Endodermal cell (in vitro differentiated cells): ENCODE measurements at regions not wholly inside any gene's neighbourhood (a gene's known extent, or its start where the extent isn't known, plus 50 kb on each side); places are given as distances from the start of the nearest gene placed in this dataset.

Experiments
- DNase-seq: peaks from one replicate; pipeline ENCODE4 v3.0.0-alpha.2; 2017
- H3K27ac ChIP-seq: 2 replicates; pipeline ENCODE4 v1.5.1; 2013; ENCODE audit warnings: mild to moderate bottlenecking, low read depth, low read length, moderate library complexity
- H3K27me3 ChIP-seq: 2 replicates; pipeline ENCODE4 v1.6.1; 2013; ENCODE audit warnings: mild to moderate bottlenecking, low read length, moderate library complexity; ENCODE audit not compliant: insufficient read depth, control insufficient read depth, poor library complexity, severe bottlenecking
- H3K36me3 ChIP-seq: 2 replicates; pipeline ENCODE4 v1.7.0; 2013; ENCODE audit warnings: mild to moderate bottlenecking, low read length, moderate library complexity; ENCODE audit not compliant: control insufficient read depth, insufficient read depth
- H3K4me1 ChIP-seq: one replicate; pipeline ENCODE4 v1.7.0; 2013; ENCODE audit warnings: low read length; ENCODE audit not compliant: control insufficient read depth, insufficient read depth
- H3K4me3 ChIP-seq: 2 replicates; pipeline ENCODE4 v1.5.1; 2013; ENCODE audit warnings: mild to moderate bottlenecking, low read length, moderate library complexity
- H3K9ac ChIP-seq: 2 replicates; pipeline ENCODE4 v1.6.1; 2013; ENCODE audit warnings: mild to moderate bottlenecking, low read length, moderate library complexity; ENCODE audit not compliant: poor library complexity, severe bottlenecking; ENCODE audit errors: extremely low read depth
- H3K9me3 ChIP-seq: 2 replicates; pipeline ENCODE4 v1.6.1; 2013; ENCODE audit warnings: mild to moderate bottlenecking, low read length, moderate library complexity; ENCODE audit not compliant: control insufficient read depth
- H3K27ac Mint-ChIP-seq: 2 replicates; pipeline ENCODE4 v1.8.0; 2020; ENCODE audit warnings: mixed read lengths
- H3K27me3 Mint-ChIP-seq: 2 replicates; pipeline ENCODE4 v1.8.0; 2021; ENCODE audit warnings: mild to moderate bottlenecking, mixed read lengths; ENCODE audit not compliant: insufficient read depth
- H3K36me3 Mint-ChIP-seq: 2 replicates; pipeline ENCODE4 v1.8.0; 2020; ENCODE audit warnings: low read depth, mixed read lengths
- H3K4me1 Mint-ChIP-seq: 2 replicates; pipeline ENCODE4 v1.8.0; 2020; ENCODE audit warnings: mixed read lengths
- H3K4me3 Mint-ChIP-seq: 2 replicates; pipeline ENCODE4 v1.8.0; 2020; ENCODE audit warnings: mild to moderate bottlenecking, moderate library complexity, mixed read lengths
- H3K9me3 Mint-ChIP-seq: 2 replicates; pipeline ENCODE4 v1.8.0; 2020; ENCODE audit warnings: mild to moderate bottlenecking, mixed read lengths
- WGBS, 2 experiments: methylation state at CpG; one replicate each; pipeline versions ENCODE4 v1.1.5 to v1.1.7; 2013; ENCODE audit warnings: missing lambda C conversion rate in 2 of 2, mixed read lengths in 1 of 2; ENCODE audit not compliant: insufficient coverage in 1 of 2, insufficient read length in 1 of 2; 5-methylcytosine and 5-hydroxymethylcytosine counted together
- TF ChIP-seq, protein P1 (sequence below): fragments of 200-600 bp; sonication (generic); conservative IDR thresholded peaks from 2 replicates; pipeline ENCODE4 v1.5.0; 2021; ENCODE audit warnings: antibody characterized with exemption, mild to moderate bottlenecking

DNA sequence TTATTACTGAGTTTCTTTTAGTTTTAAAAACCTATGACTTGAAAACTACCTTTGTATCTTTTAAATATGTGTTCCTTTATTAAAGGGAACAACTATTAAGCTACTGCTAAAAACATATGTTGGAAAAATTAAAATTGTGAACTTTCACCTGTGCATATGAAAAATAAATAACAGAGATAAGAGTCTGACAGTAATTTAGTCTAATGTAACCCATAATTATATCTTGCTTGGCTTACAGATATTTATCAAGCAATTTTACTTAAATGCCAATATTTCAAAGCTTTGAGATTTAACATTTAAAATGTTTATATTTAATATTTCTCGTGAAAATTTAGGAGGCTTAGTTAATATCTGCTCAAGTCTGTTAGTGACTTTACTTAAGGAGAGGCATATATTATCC lies 309.8 kb downstream of the CCER1 start:
- no peaks in the 10 kb centered on the region for H3K27me3 Mint-ChIP-seq
- Histone ChIP-seq H3K4me1 (no peaks in the 10 kb centered on the region), H3K27me3 (no peaks in the 10 kb centered on the region), H3K36me3 (no peaks in the 10 kb centered on the region), H3K9me3 (no peaks in the 10 kb centered on the region), H3K4me3 (no peak overlapping the region), H3K9ac (no peak overlapping the region), H3K27ac (no peak overlapping the region)
- H3K4me1 Mint-ChIP-seq: no peaks in the 10 kb centered on the region
- TF ChIP-seq, protein P1, sequence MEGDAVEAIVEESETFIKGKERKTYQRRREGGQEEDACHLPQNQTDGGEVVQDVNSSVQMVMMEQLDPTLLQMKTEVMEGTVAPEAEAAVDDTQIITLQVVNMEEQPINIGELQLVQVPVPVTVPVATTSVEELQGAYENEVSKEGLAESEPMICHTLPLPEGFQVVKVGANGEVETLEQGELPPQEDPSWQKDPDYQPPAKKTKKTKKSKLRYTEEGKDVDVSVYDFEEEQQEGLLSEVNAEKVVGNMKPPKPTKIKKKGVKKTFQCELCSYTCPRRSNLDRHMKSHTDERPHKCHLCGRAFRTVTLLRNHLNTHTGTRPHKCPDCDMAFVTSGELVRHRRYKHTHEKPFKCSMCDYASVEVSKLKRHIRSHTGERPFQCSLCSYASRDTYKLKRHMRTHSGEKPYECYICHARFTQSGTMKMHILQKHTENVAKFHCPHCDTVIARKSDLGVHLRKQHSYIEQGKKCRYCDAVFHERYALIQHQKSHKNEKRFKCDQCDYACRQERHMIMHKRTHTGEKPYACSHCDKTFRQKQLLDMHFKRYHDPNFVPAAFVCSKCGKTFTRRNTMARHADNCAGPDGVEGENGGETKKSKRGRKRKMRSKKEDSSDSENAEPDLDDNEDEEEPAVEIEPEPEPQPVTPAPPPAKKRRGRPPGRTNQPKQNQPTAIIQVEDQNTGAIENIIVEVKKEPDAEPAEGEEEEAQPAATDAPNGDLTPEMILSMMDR: no peak
- no peak overlapping the region for H3K4me3 Mint-ChIP-seq
- no peak for DNase-seq
- H3K36me3 Mint-ChIP-seq: no peaks in the 10 kb centered on the region
- 100% methylated on average over 1 of the region's 1 CpG; no CpG with 5 or more reads in 1 of the 2 experiments for WGBS, 2 experiments
- H3K9me3 Mint-ChIP-seq: peaks cover 10% of the 10 kb centered on the region
- H3K27ac Mint-ChIP-seq: no peak overlapping the region

DNA sequence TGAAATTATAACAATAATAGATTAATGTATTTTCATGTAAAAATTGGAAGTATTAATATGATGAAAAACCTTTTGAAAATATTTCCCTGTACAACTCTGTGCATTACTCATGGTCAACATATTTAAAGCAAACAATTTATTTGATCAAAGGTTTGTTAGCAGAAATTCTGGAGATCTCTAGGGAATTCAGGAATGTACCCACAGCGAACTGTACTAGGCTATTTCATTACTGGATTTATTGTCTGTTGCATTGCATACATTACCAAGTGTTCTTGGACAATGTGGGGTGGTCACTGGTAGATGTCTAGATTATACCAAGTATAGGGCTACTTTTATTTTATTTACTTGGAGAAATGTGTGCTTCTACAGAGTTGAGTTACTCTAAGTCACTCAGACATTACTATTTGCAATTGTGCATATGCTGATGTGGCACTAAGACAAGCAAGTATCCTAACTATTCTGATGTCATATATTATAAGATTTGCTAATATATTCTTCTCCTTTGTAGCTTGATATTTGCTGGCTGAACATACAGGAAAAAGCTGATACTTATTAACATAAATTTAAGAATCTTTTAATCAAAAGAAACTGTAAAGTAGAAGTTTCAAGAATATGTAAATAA lies 323.3 kb downstream of the CCER1 start:
- no peak for DNase-seq
- TF ChIP-seq, protein P1: no peak
- Mint-ChIP-seq H3K9me3 (peaks cover 14% of the 10 kb centered on the region), H3K4me1 (no peaks in the 10 kb centered on the region), H3K36me3 (no peaks in the 10 kb centered on the region), H3K4me3 (no peak overlapping the region), H3K27ac (no peak overlapping the region), H3K27me3 (no peaks in the 10 kb centered on the region)
- 0% methylated on average over 1 of the region's 1 CpG; no CpG with 5 or more reads in 1 of the 2 experiments for WGBS, 2 experiments
- Histone ChIP-seq H3K27me3 (no peaks in the 10 kb centered on the region), H3K9me3 (peaks cover 13% of the 10 kb centered on the region), H3K4me1 (no peaks in the 10 kb centered on the region), H3K4me3 (no peak overlapping the region), H3K36me3 (no peaks in the 10 kb centered on the region), H3K9ac (no peak overlapping the region), H3K27ac (no peak overlapping the region)

DNA sequence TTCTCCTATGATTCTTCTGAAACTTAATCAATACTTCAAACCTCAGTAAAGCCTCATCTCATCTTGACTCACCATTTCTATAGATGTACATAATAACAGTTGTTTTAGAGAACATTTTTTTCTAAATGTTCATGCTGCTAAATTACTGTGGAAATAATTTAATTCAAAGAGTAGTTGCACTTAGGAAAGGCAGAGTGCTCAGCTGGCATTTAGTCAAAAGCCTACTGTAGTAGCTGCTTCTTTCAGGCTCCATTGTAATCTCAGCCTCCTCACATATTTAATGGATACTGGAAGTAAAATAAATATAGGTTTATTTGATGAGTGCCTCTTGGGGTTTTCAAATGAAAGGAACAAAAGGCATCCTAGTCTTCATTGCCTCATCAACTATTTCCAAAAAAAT lies 325.0 kb downstream of the CCER1 start:
- no peak overlapping the region for H3K27ac ChIP-seq
- no peaks in the 10 kb centered on the region for H3K27me3 ChIP-seq
- Mint-ChIP-seq H3K36me3 (no peaks in the 10 kb centered on the region), H3K27ac (no peak overlapping the region), H3K4me3 (no peak overlapping the region), H3K4me1 (no peaks in the 10 kb centered on the region), H3K27me3 (no peaks in the 10 kb centered on the region), H3K9me3 (peaks cover 14% of the 10 kb centered on the region)
- peaks cover 13% of the 10 kb centered on the region for H3K9me3 ChIP-seq
- H3K4me3 ChIP-seq: no peak overlapping the region
- TF ChIP-seq, protein P1: no peak
- no peaks in the 10 kb centered on the region for H3K36me3 ChIP-seq
- no peak overlapping the region for H3K9ac ChIP-seq
- no peak for DNase-seq
- H3K4me1 ChIP-seq: no peaks in the 10 kb centered on the region
